PC-3 (cell line): ENCODE measurements at regions not wholly inside any gene's neighbourhood (a gene's known extent, or its start where the extent isn't known, plus 50 kb on each side); places are given as distances from the start of the nearest gene placed in this dataset.

Experiments
- ATAC-seq: fragments of 200-7000 bp; cut with Tn5 transposase; 2 replicates; pipeline ENCODE4 v1.9.1; 2020; ENCODE audit warnings: mild to moderate bottlenecking, moderate library complexity
- BruUV-seq: library from RNA; stranded (reverse); fragments of 400-500 nt; replicated peaks from 2 replicates; lab custom pipeline; 2021; lab: Mats Ljungman, UMichigan
- CTCF ChIA-PET: fragments of 300-600 bp; sonication (Branson Sonifier 250); formaldehyde crosslinking; loops from one replicate; lab custom pipeline; 2022; ENCODE audit warnings: antibody characterized with exemption; lab: Charles Lee
- POLR2A ChIA-PET: fragments of 300-600 bp; sonication (Branson Sonifier 250); formaldehyde crosslinking; loops from one replicate; lab custom pipeline; 2022; ENCODE audit warnings: antibody characterized with exemption; ENCODE audit not compliant: unreplicated experiment; lab: Charles Lee
- DNase-seq: peaks from one replicate; pipeline ENCODE4 v3.0.0-alpha.2; 2015
- H2AFZ ChIP-seq: fragments of 300-600 bp; sonication (generic); 2 replicates; pipeline ENCODE4 v1.6.0; 2016; ENCODE audit warnings: antibody characterized with exemption, low read length
- H3F3A ChIP-seq: fragments of 300-600 bp; sonication (generic); one replicate; pipeline ENCODE4 v1.6.0; 2017; ENCODE audit warnings: antibody characterized with exemption, low read length, control low read depth, mild to moderate bottlenecking; ENCODE audit not compliant: unreplicated experiment
- H3K27ac ChIP-seq: fragments of 300-600 bp; sonication (generic); 2 replicates; pipeline ENCODE4 v1.5.1; 2016; ENCODE audit warnings: mild to moderate bottlenecking, low read length
- H3K27me3 ChIP-seq: fragments of 300-600 bp; sonication (generic); 2 replicates; pipeline ENCODE4 v1.6.1; 2016; ENCODE audit warnings: low read length, mixed read lengths
- H3K36me3 ChIP-seq: fragments of 300-600 bp; sonication (generic); 2 replicates; pipeline ENCODE4 v1.6.1; 2016; ENCODE audit warnings: low read depth, mixed run types, low read length, mixed read lengths
- H3K4me1 ChIP-seq: fragments of 300-600 bp; sonication (generic); 2 replicates; pipeline ENCODE4 v1.5.1; 2016; ENCODE audit warnings: low read length; ENCODE audit not compliant: insufficient read depth
- H3K4me2 ChIP-seq: fragments of 300-600 bp; sonication (generic); 2 replicates; pipeline ENCODE4 v1.6.0; 2016; ENCODE audit warnings: low read length
- H3K4me3 ChIP-seq: fragments of 300-600 bp; sonication (generic); 2 replicates; pipeline ENCODE4 v1.5.1; 2016; ENCODE audit warnings: mild to moderate bottlenecking, low read length, mixed read lengths
- H3K79me2 ChIP-seq: fragments of 300-600 bp; sonication (generic); 2 replicates; pipeline ENCODE4 v1.6.1; 2017; ENCODE audit warnings: low read length, mixed read lengths
- H3K9ac ChIP-seq: fragments of 300-600 bp; sonication (generic); 2 replicates; pipeline ENCODE4 v1.6.0; 2016; ENCODE audit warnings: mild to moderate bottlenecking, low read length
- H3K9me2 ChIP-seq: fragments of 300-600 bp; sonication (generic); replicated peaks from 2 replicates; pipeline ENCODE4 v1.6.1; 2016; ENCODE audit warnings: mixed run types, low read length, mixed read lengths
- H3K9me3 ChIP-seq: fragments of 300-600 bp; sonication (generic); 2 replicates; pipeline ENCODE4 v1.6.1; 2016; ENCODE audit warnings: low read length, mixed read lengths
- H4K20me1 ChIP-seq: fragments of 300-600 bp; sonication (generic); 2 replicates; pipeline ENCODE4 v1.6.1; 2016; ENCODE audit warnings: low read length, mixed read lengths
- CTCF ChIP-seq: fragments of 300-600 bp; sonication (generic); conservative IDR thresholded peaks from 2 replicates; pipeline ENCODE4 v1.5.1; 2017; ENCODE audit warnings: antibody characterized with exemption, low read depth, mild to moderate bottlenecking, low read length
- EZH2 ChIP-seq: fragments of 300-600 bp; sonication (generic); IDR thresholded peaks from one replicate; pipeline ENCODE4 v1.6.1; 2017; ENCODE audit warnings: antibody characterized with exemption, mild to moderate bottlenecking, low read length; ENCODE audit not compliant: unreplicated experiment
- EZH2phosphoT487 ChIP-seq: fragments of 300-600 bp; sonication (generic); IDR thresholded peaks from 2 replicates; pipeline ENCODE4 v1.6.1; 2018; ENCODE audit warnings: mild to moderate bottlenecking, antibody characterized with exemption, low read length, borderline replicate concordance
- intact Hi-C: fragments of 100-400 bp; cut with micrococcal nuclease; formaldehyde crosslinking; loops from 2 replicates; pipeline ENCODE4 v1.9.0; 2023

- peaks cover 77% of the 10 kb centered on the region for H3K27me3 ChIP-seq
Observed at GRCh38 chr1:38777464-38777957, 82.1 kb downstream of the RRAGC start.

GRCh38 chr1:38776466-38777065, 83.0 kb downstream of the RRAGC start:
- no peaks in the 10 kb centered on the region for H3K79me2 ChIP-seq
- no peak overlapping the region for H3K27ac ChIP-seq
- BruUV-seq: no TSS peak
- no peak overlapping the region for H3K4me2 ChIP-seq
- H3K27me3 ChIP-seq: peaks cover 77% of the 10 kb centered on the region
- no peaks in the 10 kb centered on the region for H3F3A ChIP-seq
- H3K4me3 ChIP-seq: no peak overlapping the region
- ATAC-seq: no peak
- ChIA-PET POLR2A (no interaction called here), CTCF (no interaction called here)
- H4K20me1 ChIP-seq: no peaks in the 10 kb centered on the region
- no peaks in the 10 kb centered on the region for H3K9me2 ChIP-seq
- no peaks in the 10 kb centered on the region for H3K36me3 ChIP-seq
- TF ChIP-seq EZH2 (no peak), CTCF (no peak), EZH2phosphoT487 (no peak)
- H3K9ac ChIP-seq: no peak overlapping the region
- H3K4me1 ChIP-seq: no peaks in the 10 kb centered on the region
- H3K9me3 ChIP-seq: no peaks in the 10 kb centered on the region
- DNase-seq: no peak
- intact Hi-C loops: no loop called here
- H2AFZ ChIP-seq: no peak overlapping the region

More at GRCh38 chr1:38777464-38777957, 82.1 kb downstream of the RRAGC start:
- Histone ChIP-seq H3K4me1 (no peaks in the 10 kb centered on the region), H3K9ac (no peak overlapping the region), H3F3A (no peaks in the 10 kb centered on the region), H3K79me2 (no peaks in the 10 kb centered on the region), H3K4me3 (no peak overlapping the region), H2AFZ (no peak overlapping the region), H3K9me3 (no peaks in the 10 kb centered on the region), H3K36me3 (no peaks in the 10 kb centered on the region), H3K4me2 (no peak overlapping the region), H4K20me1 (no peaks in the 10 kb centered on the region), H3K27ac (no peak overlapping the region), H3K9me2 (no peaks in the 10 kb centered on the region)
- intact Hi-C loops: no loop called here
- ChIA-PET POLR2A (no interaction called here), CTCF (no interaction called here)
- BruUV-seq: no TSS peak
- ATAC-seq (no peak), DNase-seq (no peak)
- TF ChIP-seq EZH2 (no peak), CTCF (no peak), EZH2phosphoT487 (no peak)

- TF ChIP-seq EZH2phosphoT487: no peak
- no peak for TF ChIP-seq EZH2
- no peak for TF ChIP-seq CTCF
- intact Hi-C loops: no loop called here
- ATAC-seq (no peak), DNase-seq (no peak)
- no peak overlapping the region for H3K27ac ChIP-seq
- no peaks in the 10 kb centered on the region for H4K20me1 ChIP-seq
- H3F3A ChIP-seq: no peaks in the 10 kb centered on the region
- no peaks in the 10 kb centered on the region for H3K9me2 ChIP-seq
- no peak overlapping the region for H3K4me3 ChIP-seq
- BruUV-seq: no TSS peak
- H3K36me3 ChIP-seq: no peaks in the 10 kb centered on the region
- CTCF ChIA-PET: no interaction called here
- H3K79me2 ChIP-seq: no peaks in the 10 kb centered on the region
- no peaks in the 10 kb centered on the region for H3K4me1 ChIP-seq
- no peaks in the 10 kb centered on the region for H3K9me3 ChIP-seq
- no peak overlapping the region for H3K9ac ChIP-seq
- no peak overlapping the region for H3K4me2 ChIP-seq
- no peak overlapping the region for H2AFZ ChIP-seq
- H3K27me3 ChIP-seq: peaks cover 70% of the 10 kb centered on the region
- POLR2A ChIA-PET: no interaction called here
Observed at GRCh38 chr1:38775175-38775845, 84.3 kb downstream of the RRAGC start.
